ENCODE measurements at regions not wholly inside any gene's neighbourhood (a gene's known extent, or its start where the extent isn't known, plus 50 kb on each side); places are given as distances from the start of the nearest gene placed in this dataset.

DNA sequence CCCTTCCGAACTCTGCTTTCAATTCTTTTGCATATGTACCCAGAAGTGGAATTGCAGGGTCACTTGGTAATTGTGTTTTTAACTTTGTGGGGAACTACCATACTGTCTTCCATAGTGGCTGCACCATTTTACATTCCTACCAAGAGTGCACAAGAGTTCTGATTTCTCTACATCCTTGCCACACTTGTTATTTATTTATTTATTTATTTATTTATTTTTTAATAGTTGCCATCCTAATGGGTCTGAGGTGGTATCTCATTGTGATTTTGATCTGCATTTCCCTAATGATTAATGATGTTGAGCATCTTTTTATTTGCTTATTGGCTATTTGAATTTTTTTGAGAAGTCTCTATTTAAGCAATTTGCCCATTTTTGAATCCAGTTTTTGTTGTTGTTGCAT, 422.4 kb downstream of the PTPRU start:
- SMC1A ChIA-PET (ENCODE audit: uncharacterized antibody, unreplicated experiment) = no interaction called here
- BruUV-seq (replicated peaks) = no TSS peak
- H3K27me3 ChIP-seq (replicated peaks in 1 of 2; ENCODE audit: control insufficient read depth in 2 of 2, insufficient read depth in 2 of 2, low read length in 1 of 2) = no peaks in the 10 kb centered on the region
- H3K9ac ChIP-seq (ENCODE audit: control insufficient read depth, insufficient read depth, low read length) = no peak overlapping the region
- no peaks in the 10 kb centered on the region for H3K79me2 ChIP-seq (ENCODE audit: control insufficient read depth, insufficient read depth, low read length)
- H3K9me3 ChIP-seq (replicated peaks; ENCODE audit: control insufficient read depth, insufficient read depth, low read length) = no peaks in the 10 kb centered on the region
- H3K4me1 ChIP-seq (ENCODE audit: control insufficient read depth, insufficient read depth, low read length) = no peaks in the 10 kb centered on the region
- 0% methylated on average over 1 of the region's 1 CpG for WGBS (ENCODE audit: insufficient coverage, insufficient replicate concordance, low lambda C conversion rate, missing lambda C conversion rate)
- no peak overlapping the region for H3K4me2 ChIP-seq (ENCODE audit: control insufficient read depth, insufficient read depth)
- H4K20me1 ChIP-seq (ENCODE audit: control insufficient read depth, insufficient read depth) = no peaks in the 10 kb centered on the region
- CTCF ChIA-PET = no interaction called here
- ATAC-seq (no peak), DNase-seq (ENCODE audit: low read depth, low spot score) (no peak), FAIRE-seq (no peak)
- RAD21 ChIA-PET (ENCODE audit: unreplicated experiment) = no interaction called here
- intact Hi-C loops (cut with micrococcal nuclease; ENCODE audit: unreplicated experiment) = no loop called here
- no peak overlapping the region for H2AFZ ChIP-seq (ENCODE audit: control insufficient read depth, low read depth, low read length)
- H3K27ac ChIP-seq (ENCODE audit: control insufficient read depth, insufficient read depth) = no peak overlapping the region
- in situ Hi-C loops (cut with MboI) = no loop called here
- POLR2A ChIA-PET = no interaction called here
- no peak for TF ChIP-seq RAD51 (IDR thresholded peaks at IDR 0.05)
- TF ChIP-seq, protein P1, sequence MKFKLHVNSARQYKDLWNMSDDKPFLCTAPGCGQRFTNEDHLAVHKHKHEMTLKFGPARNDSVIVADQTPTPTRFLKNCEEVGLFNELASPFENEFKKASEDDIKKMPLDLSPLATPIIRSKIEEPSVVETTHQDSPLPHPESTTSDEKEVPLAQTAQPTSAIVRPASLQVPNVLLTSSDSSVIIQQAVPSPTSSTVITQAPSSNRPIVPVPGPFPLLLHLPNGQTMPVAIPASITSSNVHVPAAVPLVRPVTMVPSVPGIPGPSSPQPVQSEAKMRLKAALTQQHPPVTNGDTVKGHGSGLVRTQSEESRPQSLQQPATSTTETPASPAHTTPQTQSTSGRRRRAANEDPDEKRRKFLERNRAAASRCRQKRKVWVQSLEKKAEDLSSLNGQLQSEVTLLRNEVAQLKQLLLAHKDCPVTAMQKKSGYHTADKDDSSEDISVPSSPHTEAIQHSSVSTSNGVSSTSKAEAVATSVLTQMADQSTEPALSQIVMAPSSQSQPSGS (IDR thresholded peaks at IDR 0.05; ENCODE audit: low read length) = no peak
- TF ChIP-seq EGR1 (IDR thresholded peaks at IDR 0.05; ENCODE audit: borderline replicate concordance in 1 of 2, low read depth in 2 of 2, low read length in 2 of 2) = no peak
- TF ChIP-seq CHD2 (IDR thresholded peaks at IDR 0.05; ENCODE audit: borderline replicate concordance, low read depth, low read length) = no peak
- H3K4me3 ChIP-seq = no peak overlapping the region
- no peaks in the 10 kb centered on the region for H3K36me3 ChIP-seq (ENCODE audit: control insufficient read depth in 2 of 2, insufficient read depth in 2 of 2, low read length in 1 of 2)

- no peak overlapping the region for H3K9ac ChIP-seq (ENCODE audit: control insufficient read depth, insufficient read depth, low read length)
- no peak for TF ChIP-seq BCL11A (IDR thresholded peaks at IDR 0.05; ENCODE audit: low read depth, low read length)
- TF ChIP-seq BACH1 (IDR thresholded peaks at IDR 0.05; ENCODE audit: borderline replicate concordance) = no peak
- TF ChIP-seq ZNF217 (IDR thresholded peaks at IDR 0.05) = no peak
- TF ChIP-seq FOXM1 (IDR thresholded peaks at IDR 0.05; ENCODE audit: low read depth, low read length) = no peak
- no peak for TF ChIP-seq NBN (IDR thresholded peaks at IDR 0.05)
- TF ChIP-seq HDAC6 (IDR thresholded peaks at IDR 0.05; ENCODE audit: unreplicated experiment) = no peak
- whole genome bisulfite sequencing (ENCODE audit: insufficient coverage, insufficient replicate concordance, low lambda C conversion rate, missing lambda C conversion rate) = 28% methylated on average over 2 of the region's 2 CpGs
- H4K20me1 ChIP-seq (ENCODE audit: control insufficient read depth, insufficient read depth) = no peaks in the 10 kb centered on the region
- ChIA-PET SMC1A (ENCODE audit: uncharacterized antibody, unreplicated experiment) (no interaction called here), CTCF (no interaction called here), RAD21 (ENCODE audit: unreplicated experiment) (no interaction called here), POLR2A (no interaction called here)
- H3K4me3 ChIP-seq = no peak overlapping the region
- H3K4me1 ChIP-seq (ENCODE audit: control insufficient read depth, insufficient read depth, low read length) = no peaks in the 10 kb centered on the region
- no peaks in the 10 kb centered on the region for H3K36me3 ChIP-seq (ENCODE audit: control insufficient read depth in 2 of 2, insufficient read depth in 2 of 2, low read length in 1 of 2)
- ATAC-seq (no peak), FAIRE-seq (no peak), DNase-seq (ENCODE audit: low read depth, low spot score) (no peak)
- H2AFZ ChIP-seq (ENCODE audit: control insufficient read depth, low read depth, low read length) = no peak overlapping the region
- no TSS peak for BruUV-seq (replicated peaks)
- intact Hi-C loops (cut with micrococcal nuclease; ENCODE audit: unreplicated experiment) = no loop called here
- H3K9me3 ChIP-seq (replicated peaks; ENCODE audit: control insufficient read depth, insufficient read depth, low read length) = no peaks in the 10 kb centered on the region
- in situ Hi-C loops (cut with MboI) = no loop called here
- no peak overlapping the region for H3K4me2 ChIP-seq (ENCODE audit: control insufficient read depth, insufficient read depth)
- no peaks in the 10 kb centered on the region for H3K79me2 ChIP-seq (ENCODE audit: control insufficient read depth, insufficient read depth, low read length)
- H3K27ac ChIP-seq (ENCODE audit: control insufficient read depth, insufficient read depth) = no peak overlapping the region
- H3K27me3 ChIP-seq (replicated peaks in 1 of 2; ENCODE audit: control insufficient read depth in 2 of 2, insufficient read depth in 2 of 2, low read length in 1 of 2) = no peaks in the 10 kb centered on the region
These were observed 421.5 kb downstream of the PTPRU start for GRCh38 chr1:29657816-29658215.
